GM18499 (cell line): ENCODE measurements at regions not wholly inside any gene's neighbourhood (a gene's known extent, or its start where the extent isn't known, plus 50 kb on each side); places are given as distances from the start of the nearest gene placed in this dataset.

Experiments
- ATAC-seq: cut with Tn5 transposase; IDR thresholded peaks from one replicate; pipeline ENCODE4 v1.9.1; 2021; ENCODE audit warnings: moderate number of reproducible peaks; ENCODE audit not compliant: insufficient read depth, unreplicated experiment

GRCh38 chr2:7966032-7966431 lies 715.8 kb upstream of the ID2 start:
- ATAC-seq: no peak

- ATAC-seq: no peak
Observed at GRCh38 chr2:7967707-7968405, 714.0 kb upstream of the ID2 start.

GRCh38 chr2:7969756-7970515 lies 711.9 kb upstream of the ID2 start:
- no peak for ATAC-seq

- ATAC-seq: no peak
Observed at GRCh38 chr2:7971248-7971647, 710.6 kb upstream of the ID2 start.

- no peak for ATAC-seq
Observed at GRCh38 chr2:7971841-7972240, 710.0 kb upstream of the ID2 start.

GRCh38 chr2:7972670-7973069 lies 709.2 kb upstream of the ID2 start:
- no peak for ATAC-seq

GRCh38 chr2:7973801-7974480 lies 707.9 kb upstream of the ID2 start:
- ATAC-seq: no peak

GRCh38 chr2:7974936-7975335 lies 706.9 kb upstream of the ID2 start:
- ATAC-seq: no peak

GRCh38 chr2:7976206-7976605 lies 705.6 kb upstream of the ID2 start:
- ATAC-seq: no peak

GRCh38 chr2:7977981-7978380 lies 703.9 kb upstream of the ID2 start:
- ATAC-seq: no peak

- ATAC-seq: no peak
Observed at GRCh38 chr2:7982054-7982453, 699.8 kb upstream of the ID2 start.

GRCh38 chr2:7983451-7983850 lies 698.4 kb upstream of the ID2 start:
- no peak for ATAC-seq

- ATAC-seq: no peak
Observed at GRCh38 chr2:7983912-7984311, 697.9 kb upstream of the ID2 start.

GRCh38 chr2:7984693-7985353 lies 697.0 kb upstream of the ID2 start:
- ATAC-seq: no peak

- ATAC-seq: no peak
Observed at GRCh38 chr2:7986431-7986830, 695.4 kb upstream of the ID2 start.

GRCh38 chr2:7987992-7988391 lies 693.9 kb upstream of the ID2 start:
- ATAC-seq: no peak

- no peak for ATAC-seq
Observed at GRCh38 chr2:7988440-7988839, 693.4 kb upstream of the ID2 start.

GRCh38 chr2:7989823-7990222 lies 692.0 kb upstream of the ID2 start:
- ATAC-seq: no peak

- no peak for ATAC-seq
Observed at GRCh38 chr2:7992612-7993602, 688.9 kb upstream of the ID2 start.
